ENCODE measurements at regions not wholly inside any gene's neighbourhood (a gene's known extent, or its start where the extent isn't known, plus 50 kb on each side); places are given as distances from the start of the nearest gene placed in this dataset.

DNA sequence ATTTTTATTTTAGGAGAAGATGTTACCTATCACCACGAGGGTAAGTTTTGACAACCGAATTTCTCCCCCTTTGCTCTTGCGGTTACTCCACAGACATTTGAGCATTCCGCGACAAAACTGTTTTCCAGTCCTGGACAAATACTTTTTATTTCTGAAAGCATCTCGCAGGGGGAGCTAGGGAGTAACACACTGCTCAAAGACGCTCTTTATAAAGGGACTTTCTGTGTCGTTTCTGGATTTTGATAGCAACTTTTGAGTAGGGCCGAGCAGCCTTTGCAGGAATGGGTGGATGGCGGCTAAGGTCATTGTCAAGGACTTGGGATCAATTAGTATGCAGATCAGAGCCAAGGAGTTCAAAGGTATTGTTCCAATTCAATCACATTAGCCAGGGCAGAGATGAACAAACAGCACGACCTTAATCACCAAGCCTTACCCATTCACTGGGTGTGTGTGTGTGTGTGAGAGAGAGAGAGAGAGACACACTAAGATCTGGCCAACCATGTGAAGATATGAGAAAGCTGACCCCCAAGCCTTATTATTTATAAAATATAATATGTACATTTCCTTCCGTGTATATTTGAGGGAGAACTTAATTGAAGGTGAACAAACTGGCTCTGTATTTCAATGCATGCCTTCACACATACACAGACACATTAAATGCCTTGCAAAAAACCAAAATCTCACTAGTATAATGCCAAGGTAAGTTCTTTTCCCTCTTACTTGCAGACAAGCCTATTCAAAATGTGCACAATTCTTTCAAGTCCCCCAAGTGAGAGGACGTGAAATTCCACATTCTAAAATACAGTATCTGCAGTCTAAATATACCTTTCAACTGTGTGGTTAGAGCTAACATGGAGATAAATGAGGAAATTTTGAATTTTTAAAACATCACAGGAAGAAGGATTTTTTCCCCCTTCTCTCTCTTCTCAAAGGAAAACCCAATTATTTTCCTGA lies 613.8 kb downstream of the VRK1 start:
- no peaks in the 10 kb centered on the region for H3K36me3 ChIP-seq (ENCODE audit: control insufficient read depth in 2 of 2, extremely low read depth in 1 of 2, insufficient read depth in 2 of 2, low read length in 2 of 2)
- TF ChIP-seq, protein P1, sequence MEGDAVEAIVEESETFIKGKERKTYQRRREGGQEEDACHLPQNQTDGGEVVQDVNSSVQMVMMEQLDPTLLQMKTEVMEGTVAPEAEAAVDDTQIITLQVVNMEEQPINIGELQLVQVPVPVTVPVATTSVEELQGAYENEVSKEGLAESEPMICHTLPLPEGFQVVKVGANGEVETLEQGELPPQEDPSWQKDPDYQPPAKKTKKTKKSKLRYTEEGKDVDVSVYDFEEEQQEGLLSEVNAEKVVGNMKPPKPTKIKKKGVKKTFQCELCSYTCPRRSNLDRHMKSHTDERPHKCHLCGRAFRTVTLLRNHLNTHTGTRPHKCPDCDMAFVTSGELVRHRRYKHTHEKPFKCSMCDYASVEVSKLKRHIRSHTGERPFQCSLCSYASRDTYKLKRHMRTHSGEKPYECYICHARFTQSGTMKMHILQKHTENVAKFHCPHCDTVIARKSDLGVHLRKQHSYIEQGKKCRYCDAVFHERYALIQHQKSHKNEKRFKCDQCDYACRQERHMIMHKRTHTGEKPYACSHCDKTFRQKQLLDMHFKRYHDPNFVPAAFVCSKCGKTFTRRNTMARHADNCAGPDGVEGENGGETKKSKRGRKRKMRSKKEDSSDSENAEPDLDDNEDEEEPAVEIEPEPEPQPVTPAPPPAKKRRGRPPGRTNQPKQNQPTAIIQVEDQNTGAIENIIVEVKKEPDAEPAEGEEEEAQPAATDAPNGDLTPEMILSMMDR (IDR thresholded peaks at IDR 0.05; ENCODE audit: extremely low read depth in 1 of 2, insufficient read depth in 1 of 2, low read depth in 1 of 2, low read length in 2 of 2), result no peak
- TF ChIP-seq POLR2A (IDR thresholded peaks at IDR 0.05; ENCODE audit: low read depth, low read length), result no peak
- H3K4me3 ChIP-seq (replicated peaks in 1 of 3; ENCODE audit: insufficient read depth in 1 of 3, low read depth in 1 of 3, low read length in 3 of 3), result no peak overlapping the region
- H3K9me1 ChIP-seq (replicated peaks; ENCODE audit: control insufficient read depth, extremely low read depth, insufficient read depth, low read length), result no peaks in the 10 kb centered on the region
- intact Hi-C loops (cut with micrococcal nuclease), result no loop called here
- DNase-seq (ENCODE audit: low read depth, low spot score), result no peak
- peaks cover 2% of the 10 kb centered on the region for H3K9me3 ChIP-seq (replicated peaks; ENCODE audit: control insufficient read depth, insufficient read depth, low read length)
- no peak overlapping the region for H3K9ac ChIP-seq (replicated peaks; ENCODE audit: extremely low read depth, insufficient read depth, low read length)
- ChIA-PET CTCF (no interaction called here), POLR2A (no interaction called here)
- no TSS peak for BruUV-seq (replicated peaks)
- H3K27ac ChIP-seq (ENCODE audit: insufficient read depth, low read depth, low read length), result no peak overlapping the region
- no peak overlapping the region for H3K4me2 ChIP-seq (ENCODE audit: insufficient read depth, low read length)
- H3K4me1 ChIP-seq (ENCODE audit: control insufficient read depth, extremely low read depth, insufficient read depth, low read length), result no peaks in the 10 kb centered on the region
- no peak for FAIRE-seq
- H3K79me2 ChIP-seq (ENCODE audit: control insufficient read depth, insufficient read depth, low read length), result no peaks in the 10 kb centered on the region
- no peak overlapping the region for H2AFZ ChIP-seq (ENCODE audit: low read depth, low read length)
- H4K20me1 ChIP-seq (replicated peaks; ENCODE audit: control insufficient read depth, extremely low read depth, insufficient read depth, low read length), result no peaks in the 10 kb centered on the region
- dilution Hi-C loops (cut with MboI; ENCODE audit: extremely low pct_ligation_motif_present, low sequenced_read_pairs), result no loop called here
- H3K27me3 ChIP-seq (ENCODE audit: control insufficient read depth in 2 of 2, insufficient read depth in 2 of 2, low read length in 2 of 2), result no peaks in the 10 kb centered on the region

- Histone ChIP-seq H4K20me1 (replicated peaks; ENCODE audit: control insufficient read depth, extremely low read depth, insufficient read depth, low read length) (no peaks in the 10 kb centered on the region), H3K4me2 (ENCODE audit: insufficient read depth, low read length) (no peak overlapping the region), H3K9me1 (replicated peaks; ENCODE audit: control insufficient read depth, extremely low read depth, insufficient read depth, low read length) (no peaks in the 10 kb centered on the region), H3K36me3 (ENCODE audit: control insufficient read depth in 2 of 2, extremely low read depth in 1 of 2, insufficient read depth in 2 of 2, low read length in 2 of 2) (no peaks in the 10 kb centered on the region), H3K79me2 (ENCODE audit: control insufficient read depth, insufficient read depth, low read length) (no peaks in the 10 kb centered on the region), H3K9me3 (replicated peaks; ENCODE audit: control insufficient read depth, insufficient read depth, low read length) (peaks cover 2% of the 10 kb centered on the region), H3K4me3 (replicated peaks in 1 of 3; ENCODE audit: insufficient read depth in 1 of 3, low read depth in 1 of 3, low read length in 3 of 3) (no peak overlapping the region), H3K27me3 (ENCODE audit: control insufficient read depth in 2 of 2, insufficient read depth in 2 of 2, low read length in 2 of 2) (no peaks in the 10 kb centered on the region), H2AFZ (ENCODE audit: low read depth, low read length) (no peak overlapping the region), H3K27ac (ENCODE audit: insufficient read depth, low read depth, low read length) (no peak overlapping the region), H3K9ac (replicated peaks; ENCODE audit: extremely low read depth, insufficient read depth, low read length) (no peak overlapping the region), H3K4me1 (ENCODE audit: control insufficient read depth, extremely low read depth, insufficient read depth, low read length) (no peaks in the 10 kb centered on the region)
- DNase-seq (ENCODE audit: low read depth, low spot score) (no peak), FAIRE-seq (no peak)
- BruUV-seq (replicated peaks), result no TSS peak
- ChIA-PET CTCF (no interaction called here), POLR2A (no interaction called here)
- intact Hi-C loops (cut with micrococcal nuclease), result no loop called here
- no peak for TF ChIP-seq GATA2 (IDR thresholded peaks at IDR 0.05; ENCODE audit: insufficient read depth, insufficient read length, low read depth, low read length)
- no peak for TF ChIP-seq FOS (IDR thresholded peaks at IDR 0.05; ENCODE audit: borderline replicate concordance, insufficient read depth, low read length)
- TF ChIP-seq EZH2 (IDR thresholded peaks at IDR 0.05; ENCODE audit: borderline replicate concordance, low read depth, low read length, severe bottlenecking), result no peak
- TF ChIP-seq MYC (IDR thresholded peaks at IDR 0.05; ENCODE audit: low read depth, low read length), result no peak
- no peak for TF ChIP-seq POLR2AphosphoS5 (IDR thresholded peaks at IDR 0.05; ENCODE audit: insufficient read depth, low read depth, low read length)
- TF ChIP-seq POLR2A (IDR thresholded peaks at IDR 0.05; ENCODE audit: low read depth, low read length), result no peak
- TF ChIP-seq JUN (IDR thresholded peaks at IDR 0.05; ENCODE audit: borderline replicate concordance, insufficient read depth, insufficient read length, low read depth), result no peak
- TF ChIP-seq, protein P1 (IDR thresholded peaks at IDR 0.05; ENCODE audit: extremely low read depth in 1 of 2, insufficient read depth in 1 of 2, low read depth in 1 of 2, low read length in 2 of 2), result no peak
- TF ChIP-seq, protein P2, sequence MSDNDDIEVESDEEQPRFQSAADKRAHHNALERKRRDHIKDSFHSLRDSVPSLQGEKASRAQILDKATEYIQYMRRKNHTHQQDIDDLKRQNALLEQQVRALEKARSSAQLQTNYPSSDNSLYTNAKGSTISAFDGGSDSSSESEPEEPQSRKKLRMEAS (IDR thresholded peaks at IDR 0.05; ENCODE audit: insufficient read depth, insufficient read length), result no peak
- dilution Hi-C loops (cut with MboI; ENCODE audit: extremely low pct_ligation_motif_present, low sequenced_read_pairs), result no loop called here
Observed at GRCh38 chr14:97411938-97412612, 614.9 kb downstream of the VRK1 start.
